ENCODE measurements at regions not wholly inside any gene's neighbourhood (a gene's known extent, or its start where the extent isn't known, plus 50 kb on each side); places are given as distances from the start of the nearest gene placed in this dataset.

GRCh38 chr21:22627911-22628310 lies 1629.7 kb downstream of the NCAM2 start:
- no peak for DNase-seq

- DNase-seq: no peak
These were observed 1632.8 kb downstream of the NCAM2 start for GRCh38 chr21:22630953-22631465.

- DNase-seq: no peak
These were observed 1634.0 kb downstream of the NCAM2 start for GRCh38 chr21:22632176-22632575.

GRCh38 chr21:22649246-22649645 lies 1651.0 kb downstream of the NCAM2 start:
- DNase-seq: no peak

- DNase-seq: no peak
These were observed 1652.0 kb downstream of the NCAM2 start for GRCh38 chr21:22650226-22650625.

- no peak for DNase-seq
These were observed 1659.6 kb downstream of the NCAM2 start for GRCh38 chr21:22657781-22658180.

GRCh38 chr21:22670148-22670547 lies 1671.9 kb downstream of the NCAM2 start:
- DNase-seq: no peak

- no peak for DNase-seq
These were observed 1681.0 kb downstream of the NCAM2 start for GRCh38 chr21:22679207-22679606.

- DNase-seq: no peak
These were observed 1693.4 kb downstream of the NCAM2 start for GRCh38 chr21:22691658-22692057.

- no peak for DNase-seq
These were observed 1705.3 kb downstream of the NCAM2 start for GRCh38 chr21:22703521-22703920.

GRCh38 chr21:22710721-22711120 lies 1712.5 kb downstream of the NCAM2 start:
- DNase-seq: no peak

- DNase-seq: no peak
These were observed 1713.4 kb downstream of the NCAM2 start for GRCh38 chr21:22711636-22712035.

GRCh38 chr21:22725436-22725835 lies 1727.2 kb downstream of the NCAM2 start:
- no peak for DNase-seq

- DNase-seq: no peak
These were observed 1729.9 kb downstream of the NCAM2 start for GRCh38 chr21:22728091-22728490.

- no peak for DNase-seq
These were observed 1744.9 kb downstream of the NCAM2 start for GRCh38 chr21:22743085-22743484.

- no peak for DNase-seq
These were observed 1756.5 kb downstream of the NCAM2 start for GRCh38 chr21:22754746-22755145.

- DNase-seq: no peak
These were observed 1760.3 kb downstream of the NCAM2 start for GRCh38 chr21:22758478-22758877.

- no peak for DNase-seq
These were observed 1764.3 kb downstream of the NCAM2 start for GRCh38 chr21:22762463-22762862.

GRCh38 chr21:22763442-22763841 lies 1765.2 kb downstream of the NCAM2 start:
- no peak for DNase-seq

GRCh38 chr21:22764222-22764621 lies 1766.0 kb downstream of the NCAM2 start:
- no peak for DNase-seq

GRCh38 chr21:22791376-22791775 lies 1793.2 kb downstream of the NCAM2 start:
- DNase-seq: no peak

- peak; percentile 24 for DNase-seq
These were observed 1793.9 kb downstream of the NCAM2 start for GRCh38 chr21:22791986-22792560.

GRCh38 chr21:22795091-22795490 lies 1796.9 kb downstream of the NCAM2 start:
- DNase-seq: no peak

- DNase-seq: no peak
These were observed 1797.4 kb downstream of the NCAM2 start for GRCh38 chr21:22795644-22796043.

GRCh38 chr21:22796147-22796546 lies 1797.9 kb downstream of the NCAM2 start:
- no peak for DNase-seq
